ENCODE measurements at regions not wholly inside any gene's neighbourhood (a gene's known extent, or its start where the extent isn't known, plus 50 kb on each side); places are given as distances from the start of the nearest gene placed in this dataset.
"Not testable (repeated sequence)": the region's sequence is repeated elsewhere in the genome, so short reads cannot be mapped to it uniquely, and the experiment has no call there.

DNA sequence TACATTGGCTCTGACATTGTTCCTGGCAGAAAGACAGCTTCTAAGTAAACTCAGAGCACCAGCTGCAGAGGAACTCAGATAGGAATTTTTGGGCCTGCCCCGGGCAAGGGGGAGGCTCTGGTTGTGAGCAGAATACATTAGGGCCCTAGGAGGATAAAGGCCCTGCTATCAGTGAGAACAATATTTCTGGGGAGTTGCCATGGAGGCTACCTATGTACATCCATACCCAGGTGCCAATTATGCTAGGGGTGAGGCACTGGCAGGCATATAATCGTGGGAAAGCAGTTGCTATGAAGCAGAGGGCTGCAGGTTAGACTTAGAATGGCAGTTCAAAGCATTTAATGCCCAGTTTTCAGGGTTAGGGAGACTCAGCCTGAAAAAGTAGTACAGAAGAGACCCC is 273.5 kb upstream of the EDA2R start:
- DNase-seq (ENCODE audit: low read depth) = no peak

- no peak for DNase-seq (ENCODE audit: low read depth)
These were observed 263.2 kb upstream of the EDA2R start for GRCh38 chrX:66902081-66902480.

GRCh38 chrX:66900886-66901285 is 262.0 kb upstream of the EDA2R start:
- no peak for DNase-seq (ENCODE audit: low read depth)

DNA sequence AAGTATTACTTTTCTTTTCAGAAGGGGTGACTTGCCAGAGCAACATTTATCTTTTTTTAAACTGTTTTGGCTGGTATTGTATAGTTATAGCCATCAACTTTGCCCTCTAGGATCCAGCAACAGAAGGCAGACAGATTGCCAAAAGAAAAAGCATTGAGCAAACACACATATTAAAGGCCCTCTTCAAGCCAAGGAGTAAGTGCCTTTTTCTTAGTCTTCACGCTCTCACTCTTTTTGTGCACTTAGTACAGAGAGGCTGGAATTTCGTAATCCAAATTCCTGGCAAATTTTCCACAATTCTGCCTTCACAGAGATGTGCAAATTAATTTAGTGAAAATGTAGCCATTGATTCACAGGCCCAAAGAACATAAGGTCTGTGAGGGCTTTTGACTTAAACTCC is 253.1 kb upstream of the EDA2R start:
- DNase-seq (ENCODE audit: low read depth) = no peak

GRCh38 chrX:66889418-66889817 is 250.5 kb upstream of the EDA2R start:
- DNase-seq (ENCODE audit: low read depth) = no peak

GRCh38 chrX:66882101-66882500 is 243.2 kb upstream of the EDA2R start:
- no peak for DNase-seq (ENCODE audit: low read depth)

DNA sequence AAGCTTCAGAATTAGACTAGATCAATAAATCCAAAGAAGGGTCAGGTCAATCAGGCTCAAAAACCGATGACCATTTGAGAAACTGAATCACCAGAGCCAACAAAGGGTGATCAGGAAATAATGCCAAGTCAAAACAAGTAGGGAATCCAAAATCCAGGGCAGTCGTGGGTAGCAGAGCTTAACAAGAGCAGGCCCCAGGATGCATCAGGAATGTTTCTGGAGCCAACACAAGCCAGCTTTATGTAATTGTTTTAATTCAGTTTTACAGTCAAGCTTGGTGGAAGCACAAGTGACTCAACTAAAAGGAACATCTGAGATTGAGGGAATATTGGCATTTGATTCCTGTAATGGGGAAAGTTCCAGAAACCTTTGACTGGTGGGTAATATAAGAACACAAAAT is 237.9 kb upstream of the EDA2R start:
- DNase-seq (ENCODE audit: low read depth) = no peak

DNA sequence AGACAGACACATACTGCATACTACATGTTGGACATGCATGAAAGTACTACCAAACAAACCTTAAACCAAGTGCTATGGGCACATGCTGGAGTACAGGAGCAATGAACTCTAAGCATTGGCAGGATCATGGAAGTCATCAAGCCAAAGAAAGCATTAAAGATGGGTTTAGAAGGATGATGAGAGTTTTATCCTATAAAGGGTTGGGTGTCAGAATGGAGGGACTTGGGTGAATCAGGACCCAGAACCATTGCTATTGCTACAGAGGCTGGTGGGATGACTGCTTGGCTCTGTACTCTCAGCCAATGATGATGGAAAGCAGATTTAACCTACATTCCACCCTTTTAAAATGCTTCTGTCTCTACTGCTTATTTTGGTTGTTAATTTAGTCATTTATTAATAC is 233.9 kb upstream of the EDA2R start:
- DNase-seq (ENCODE audit: low read depth) = no peak

GRCh38 chrX:66863721-66864120 is 224.8 kb upstream of the EDA2R start:
- DNase-seq (ENCODE audit: low read depth) = no peak

GRCh38 chrX:66833426-66833825 is 194.5 kb upstream of the EDA2R start:
- no peak for DNase-seq (ENCODE audit: low read depth)

DNA sequence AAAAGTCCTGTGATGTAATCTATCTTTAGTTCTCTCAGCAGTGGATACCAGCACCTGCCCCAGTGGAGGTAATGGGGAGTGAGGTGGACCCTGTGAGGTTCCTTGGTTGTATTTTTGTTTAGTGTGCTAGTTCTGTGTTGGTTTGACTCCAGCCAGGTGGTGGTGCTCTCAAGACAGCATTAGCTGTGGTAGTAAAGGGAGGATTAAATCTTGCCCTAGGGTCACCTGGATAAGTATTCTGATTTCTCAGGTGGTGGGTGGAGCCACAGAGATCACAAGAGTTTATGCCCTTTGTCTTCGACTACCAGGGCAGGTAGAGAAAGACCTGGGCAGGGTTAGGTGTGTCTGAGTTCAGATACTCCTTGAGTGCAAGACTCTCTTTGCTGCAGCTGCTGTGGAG is 176.3 kb upstream of the EDA2R start:
- DNase-seq (ENCODE audit: low read depth) = no peak

DNA sequence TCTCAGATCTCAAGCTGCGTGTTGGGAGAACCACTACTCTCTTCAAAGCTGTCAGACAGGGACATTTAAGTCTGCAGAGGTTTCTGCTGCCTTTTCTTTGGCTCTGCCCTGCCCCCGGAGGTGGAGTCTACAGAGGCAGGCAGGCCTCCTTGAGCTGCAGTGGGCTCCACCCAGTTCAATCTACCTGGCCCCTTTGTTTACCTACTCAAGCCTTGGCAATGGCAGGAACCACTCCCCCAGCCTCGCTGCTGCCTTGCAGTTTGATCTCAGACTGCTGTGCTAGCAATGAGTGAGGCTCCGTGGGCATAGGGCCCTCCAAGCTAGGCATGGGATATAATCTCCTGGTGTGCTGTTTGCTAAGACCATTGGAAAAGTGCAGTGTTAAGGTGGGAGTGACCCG is 155.6 kb upstream of the EDA2R start:
- not testable (repeated sequence) for DNase-seq (ENCODE audit: low read depth)

GRCh38 chrX:66766318-66766717 is 127.4 kb upstream of the EDA2R start:
- no peak for DNase-seq (ENCODE audit: low read depth)

- DNase-seq (ENCODE audit: low read depth) = no peak
These were observed 121.8 kb upstream of the EDA2R start for GRCh38 chrX:66760651-66761050.

DNA sequence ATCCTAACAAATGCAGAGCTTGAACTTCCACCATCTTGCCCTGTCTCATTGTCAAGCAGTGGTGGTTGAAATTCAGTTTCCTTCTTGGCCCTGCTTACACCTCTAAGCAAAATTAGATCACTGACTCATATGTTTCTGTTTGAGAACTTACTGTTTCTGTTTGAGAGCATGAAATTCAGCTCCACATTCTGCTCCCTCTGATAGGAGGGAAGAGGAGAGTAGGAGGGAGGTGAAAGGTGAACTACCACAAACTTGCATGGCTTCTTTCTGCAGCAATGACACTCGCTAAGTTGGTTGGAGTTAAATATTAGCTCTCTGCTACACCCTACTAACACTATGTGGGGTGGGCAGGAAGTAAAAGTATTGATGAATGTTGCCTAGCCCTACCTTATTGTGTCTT is 117.8 kb upstream of the EDA2R start:
- no peak for DNase-seq (ENCODE audit: low read depth)

- DNase-seq (ENCODE audit: low read depth) = no peak
These were observed 112.4 kb upstream of the EDA2R start for GRCh38 chrX:66751136-66751782.

GRCh38 chrX:66744519-66744918 is 105.6 kb upstream of the EDA2R start:
- DNase-seq (ENCODE audit: low read depth) = not testable (repeated sequence)

DNA sequence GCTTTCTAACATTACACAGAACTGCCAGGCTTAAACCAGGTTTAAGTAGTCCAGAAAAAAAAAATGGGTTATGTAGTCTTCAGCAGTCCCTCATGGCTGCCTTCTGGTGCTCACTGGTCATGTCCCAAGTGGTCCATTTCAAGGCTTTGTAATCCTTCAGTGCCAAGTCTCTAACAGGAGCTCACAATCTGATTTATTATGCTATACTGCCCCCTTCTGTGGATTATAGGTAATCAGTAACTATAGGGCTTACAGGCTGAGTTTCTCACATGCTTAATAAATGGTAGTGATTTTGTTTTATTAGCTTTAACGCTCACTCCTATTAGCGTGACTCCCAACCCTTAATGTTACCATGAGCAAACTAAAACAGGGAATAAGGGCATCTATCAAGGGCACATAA is 92.5 kb upstream of the EDA2R start:
- no peak for DNase-seq (ENCODE audit: low read depth)

DNA sequence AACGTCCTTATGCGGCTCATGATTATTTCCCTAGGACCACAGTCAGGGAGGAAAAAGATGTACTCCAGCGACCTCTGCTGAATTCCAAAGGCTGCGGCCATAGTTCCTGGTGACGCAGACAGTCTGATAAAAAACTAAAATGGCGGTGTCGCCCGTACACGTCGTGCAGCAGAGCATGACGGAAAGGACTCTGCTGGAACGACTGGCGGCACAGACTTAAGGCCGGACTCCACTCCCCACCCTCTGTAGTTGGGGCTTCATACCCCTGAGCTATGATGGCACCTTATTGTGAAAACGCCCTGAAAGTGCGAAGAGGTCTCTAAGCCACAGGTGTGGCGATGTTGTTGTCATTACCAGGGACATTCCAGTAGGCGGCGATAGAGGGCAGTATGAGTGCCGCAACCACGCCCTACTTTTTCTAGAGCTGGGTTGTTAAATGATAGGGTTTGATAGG is 90.0 kb upstream of the EDA2R start:
- peak; percentile 23 for DNase-seq (ENCODE audit: low read depth)

DNA sequence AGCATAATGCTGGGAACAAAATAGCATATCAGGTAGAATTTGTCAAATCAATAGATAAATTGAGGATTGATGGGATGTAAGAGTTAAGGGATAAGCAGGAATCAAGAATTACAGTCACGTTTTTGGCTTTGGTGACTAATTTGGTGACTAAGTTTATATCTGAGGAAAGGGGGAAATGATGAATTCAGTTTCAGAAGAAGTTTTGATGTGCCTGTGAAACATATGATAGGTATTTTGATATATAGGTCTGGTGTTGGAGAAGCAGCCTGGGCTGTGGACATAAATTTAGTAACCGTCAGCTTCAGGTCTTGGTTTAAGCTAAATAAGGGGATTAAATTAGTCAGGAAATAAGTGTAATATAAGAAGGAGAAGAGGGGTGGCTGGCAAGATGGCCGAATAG is 79.0 kb upstream of the EDA2R start:
- no peak for DNase-seq (ENCODE audit: low read depth)

DNA sequence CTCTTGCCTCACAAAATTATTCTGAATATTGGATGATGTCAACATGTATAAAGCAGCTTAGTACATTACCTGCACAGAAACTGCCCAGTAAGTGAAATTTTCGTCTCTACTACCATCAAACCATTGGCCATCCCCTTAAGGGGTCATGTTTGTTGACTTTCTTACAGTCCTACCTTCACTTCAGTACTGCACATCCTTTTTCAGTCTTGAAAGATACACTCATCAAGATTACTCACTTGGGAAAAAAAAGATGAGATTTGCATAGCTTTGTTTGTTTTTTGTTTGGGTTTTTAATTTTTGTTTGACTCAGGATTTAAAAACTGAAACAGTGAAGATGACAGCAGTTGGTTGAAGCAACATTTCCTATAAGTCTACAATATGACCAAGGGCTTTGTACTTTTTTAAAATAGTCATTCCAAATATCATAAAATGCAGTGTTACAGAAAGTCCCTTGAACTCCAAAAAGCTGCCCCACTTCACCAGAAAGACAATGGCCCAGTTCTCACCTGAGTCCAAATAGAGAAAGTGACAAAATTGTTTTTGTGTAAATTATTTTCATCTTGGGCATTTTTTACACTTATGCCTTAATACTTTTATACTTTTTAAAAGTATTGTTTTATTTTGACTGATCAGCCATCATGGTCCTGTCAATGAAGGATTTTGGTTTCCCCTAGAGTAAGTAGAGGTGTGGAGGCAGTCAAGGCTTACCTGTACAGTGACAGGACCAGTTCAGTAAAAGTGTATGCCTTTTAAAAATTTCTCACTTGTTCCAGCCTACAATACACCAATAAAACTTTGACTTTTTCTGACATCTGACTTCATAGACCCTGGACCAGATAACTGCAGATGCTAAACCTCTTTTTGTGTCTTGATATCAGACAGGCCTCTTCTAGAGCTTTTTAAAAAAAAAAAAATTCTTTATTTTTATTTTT is 59.7 kb upstream of the EDA2R start:
- no peak for DNase-seq (ENCODE audit: low read depth)

DNA sequence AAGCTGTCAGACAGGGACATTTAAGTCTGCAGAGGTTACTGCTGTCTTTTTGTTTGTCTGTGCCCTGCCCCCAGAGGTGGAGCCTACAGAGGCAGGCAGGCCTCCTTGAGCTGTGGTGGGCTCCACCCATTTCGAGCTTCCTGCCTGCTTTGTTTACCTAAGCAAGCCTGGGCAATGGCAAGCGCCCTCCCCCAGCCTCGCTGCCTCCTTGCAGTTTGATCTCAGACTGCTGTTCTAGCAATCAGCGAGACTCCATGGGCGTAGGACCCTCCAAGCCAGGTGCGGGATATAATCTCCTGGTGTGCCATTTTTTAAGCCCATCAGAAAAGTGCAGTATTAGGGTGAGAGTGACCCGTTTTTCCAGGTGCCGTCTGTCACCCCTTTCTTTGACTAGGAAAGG is 53.6 kb upstream of the EDA2R start:
- not testable (repeated sequence) for DNase-seq (ENCODE audit: low read depth)
